GM19035 (cell line): ENCODE measurements at regions not wholly inside any gene's neighbourhood (a gene's known extent, or its start where the extent isn't known, plus 50 kb on each side); places are given as distances from the start of the nearest gene placed in this dataset.

ENCODE experiments used
- ATAC-seq: cut with Tn5 transposase; IDR thresholded peaks from one replicate; pipeline ENCODE4 v1.9.1; 2021; ENCODE audit not compliant: unreplicated experiment

DNA sequence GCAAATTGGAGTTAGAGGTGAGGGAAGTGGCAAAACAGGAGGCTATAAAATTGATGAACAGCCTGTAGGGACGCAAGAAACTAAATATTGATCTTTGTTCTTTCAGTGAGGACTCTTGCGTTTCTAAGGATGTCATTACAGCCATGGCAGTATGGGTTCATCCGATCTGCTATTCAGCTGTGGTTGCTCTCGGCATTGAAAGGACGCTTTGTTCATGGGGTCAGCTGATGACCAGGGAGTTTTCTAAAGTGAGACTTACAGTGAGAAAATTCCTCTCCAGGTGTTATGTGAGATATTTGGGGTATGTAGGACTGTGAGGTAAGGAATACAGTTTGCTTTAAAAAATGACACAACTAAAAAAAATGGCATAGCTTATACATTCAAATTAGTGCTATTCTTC lies 52.7 kb upstream of the PELI1 start:
- no peak for ATAC-seq

GRCh38 chr2:64201151-64201550 lies 56.9 kb upstream of the PELI1 start:
- no peak for ATAC-seq

DNA sequence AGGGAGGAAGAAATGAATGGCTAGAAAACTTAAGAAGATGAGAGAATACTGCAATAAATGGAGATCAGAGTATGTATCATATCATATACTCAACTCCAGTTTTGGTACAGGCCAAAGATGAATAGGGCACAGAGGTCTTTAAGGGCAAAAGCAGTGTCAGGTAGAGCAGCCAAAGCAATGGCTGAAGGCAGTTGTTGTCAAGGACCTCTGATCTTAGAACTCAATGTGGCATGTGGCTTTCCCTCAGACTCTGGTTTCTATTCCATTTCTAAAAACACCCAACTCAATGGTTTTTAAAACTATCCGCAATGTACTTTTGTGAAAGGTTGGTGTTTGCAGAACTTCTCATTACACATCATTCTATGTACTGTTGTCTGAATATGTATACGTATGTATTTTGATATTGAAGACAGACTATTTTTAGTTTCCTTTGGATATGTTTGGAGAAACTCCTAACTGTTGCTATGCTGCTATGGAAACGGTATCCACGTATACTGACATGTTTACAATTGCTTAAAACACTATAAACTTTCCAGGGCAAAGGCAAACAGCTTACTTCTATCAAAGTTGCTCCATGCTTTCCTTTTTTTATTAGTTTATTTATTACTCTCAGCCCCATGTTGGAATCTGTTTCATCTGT lies 58.1 kb upstream of the PELI1 start:
- no peak for ATAC-seq

- ATAC-seq: no peak
Measured at GRCh38 chr2:64203131-64203857, 59.1 kb upstream of the PELI1 start.

GRCh38 chr2:64203858-64204632 lies 59.8 kb upstream of the PELI1 start:
- ATAC-seq: peak; percentile 56

GRCh38 chr2:64204703-64205102 lies 60.5 kb upstream of the PELI1 start:
- ATAC-seq: no peak

DNA sequence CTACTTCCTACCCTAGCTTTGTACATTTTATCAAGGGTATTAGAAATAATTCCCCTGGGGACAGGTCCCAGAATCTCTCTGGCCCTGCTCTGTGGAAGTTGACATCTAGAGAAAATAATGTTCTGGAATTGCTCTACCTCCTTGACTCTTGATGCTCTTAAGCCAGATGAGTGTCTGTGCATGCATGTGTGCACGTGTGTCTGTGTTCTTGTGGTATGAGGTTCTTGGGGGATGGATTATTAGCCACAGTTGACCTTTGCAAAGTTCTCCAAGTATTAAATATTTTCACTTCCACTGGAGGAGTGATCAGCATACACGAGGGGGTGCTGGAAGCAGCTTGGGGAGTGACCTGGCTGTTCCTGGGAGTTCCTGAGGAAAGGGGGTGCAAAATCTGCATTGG lies 61.2 kb upstream of the PELI1 start:
- no peak for ATAC-seq

DNA sequence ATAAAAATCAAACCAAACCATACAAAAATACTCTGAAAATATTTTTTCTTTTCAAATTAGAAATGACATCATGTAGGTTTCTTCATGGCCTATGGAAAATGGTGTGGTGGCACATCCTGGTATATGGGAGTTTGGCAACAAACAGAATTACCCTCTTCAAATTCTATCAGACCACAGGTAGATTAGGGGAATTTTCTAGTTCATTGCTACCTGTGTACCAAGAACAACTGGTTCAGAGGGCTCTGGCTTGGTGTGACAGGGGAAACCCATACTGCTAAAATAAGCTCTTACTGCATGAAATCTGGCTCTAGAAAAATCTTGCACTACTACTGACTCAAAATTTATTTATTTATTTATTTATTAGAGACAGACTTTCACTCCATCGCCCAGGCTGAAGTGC lies 63.4 kb upstream of the PELI1 start:
- ATAC-seq: no peak

GRCh38 chr2:64210816-64211215 lies 66.6 kb upstream of the PELI1 start:
- no peak for ATAC-seq

- ATAC-seq: no peak
Measured at GRCh38 chr2:64211276-64211921, 67.2 kb upstream of the PELI1 start.

GRCh38 chr2:64212346-64212745 lies 68.1 kb upstream of the PELI1 start:
- ATAC-seq: no peak

DNA sequence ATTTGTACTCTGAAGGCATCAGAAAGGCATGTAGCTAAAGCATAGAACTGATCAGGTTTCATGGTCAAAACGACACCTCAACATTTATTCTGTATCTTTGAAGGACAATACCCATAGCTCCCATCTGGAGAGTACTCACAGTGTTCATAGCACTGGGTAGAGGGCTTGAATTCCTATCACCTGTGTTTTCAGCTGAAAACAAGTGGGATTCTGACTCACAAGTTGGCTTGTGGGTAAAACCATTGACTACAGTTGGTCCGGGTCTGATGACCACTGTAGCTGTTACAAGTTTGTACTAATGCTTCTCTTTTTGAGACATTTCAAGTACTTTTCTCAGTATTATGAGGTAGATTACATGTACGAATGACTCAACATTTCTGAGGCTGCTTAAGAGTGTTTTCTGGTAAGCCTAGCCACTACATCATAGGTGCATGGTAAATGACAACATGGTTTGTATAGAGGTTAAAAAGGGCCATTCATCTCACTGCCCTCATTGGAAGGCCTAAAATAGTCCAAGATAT lies 68.6 kb upstream of the PELI1 start:
- ATAC-seq: peak; percentile 40

- ATAC-seq: peak; percentile 53
Measured at GRCh38 chr2:64213532-64214275, 69.5 kb upstream of the PELI1 start.

DNA sequence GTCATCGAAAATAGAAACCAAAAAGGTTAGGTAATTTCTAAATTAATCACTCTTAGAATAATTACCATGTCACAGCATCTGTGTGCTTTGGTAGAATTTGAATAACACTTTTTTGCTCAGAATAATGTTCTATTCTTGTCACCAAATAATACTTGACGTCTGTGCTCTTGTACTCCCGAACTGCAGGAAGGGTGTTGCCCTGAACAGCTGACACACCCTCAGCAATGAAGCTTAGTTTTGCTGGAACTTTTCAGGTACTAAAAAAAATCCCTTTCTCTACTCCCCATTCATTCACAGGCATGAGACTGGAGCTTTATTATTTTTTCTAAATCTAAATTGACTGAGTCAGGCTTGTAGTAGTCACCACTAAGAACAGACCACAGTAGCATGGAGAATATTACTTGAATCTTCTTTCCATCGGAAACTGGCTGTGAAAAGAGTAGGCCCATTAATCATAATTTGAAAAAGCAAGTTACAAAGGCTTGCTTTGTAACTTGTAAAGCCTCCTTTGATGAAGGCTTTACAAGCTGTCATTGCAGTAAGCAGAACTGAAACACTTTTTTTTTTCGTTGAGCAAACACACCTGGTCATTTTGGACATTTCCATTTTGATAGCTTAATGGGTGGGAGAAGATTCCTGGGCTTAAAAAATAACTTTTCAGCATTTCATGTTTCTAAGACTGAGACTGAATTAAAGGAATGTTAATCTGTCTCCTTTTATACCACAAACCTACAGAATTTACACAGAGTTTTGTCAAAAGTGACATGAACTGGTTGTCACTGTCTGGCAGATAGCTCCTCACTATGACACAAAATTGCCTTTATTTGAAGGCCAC lies 70.3 kb upstream of the PELI1 start:
- peak; percentile 64 for ATAC-seq

DNA sequence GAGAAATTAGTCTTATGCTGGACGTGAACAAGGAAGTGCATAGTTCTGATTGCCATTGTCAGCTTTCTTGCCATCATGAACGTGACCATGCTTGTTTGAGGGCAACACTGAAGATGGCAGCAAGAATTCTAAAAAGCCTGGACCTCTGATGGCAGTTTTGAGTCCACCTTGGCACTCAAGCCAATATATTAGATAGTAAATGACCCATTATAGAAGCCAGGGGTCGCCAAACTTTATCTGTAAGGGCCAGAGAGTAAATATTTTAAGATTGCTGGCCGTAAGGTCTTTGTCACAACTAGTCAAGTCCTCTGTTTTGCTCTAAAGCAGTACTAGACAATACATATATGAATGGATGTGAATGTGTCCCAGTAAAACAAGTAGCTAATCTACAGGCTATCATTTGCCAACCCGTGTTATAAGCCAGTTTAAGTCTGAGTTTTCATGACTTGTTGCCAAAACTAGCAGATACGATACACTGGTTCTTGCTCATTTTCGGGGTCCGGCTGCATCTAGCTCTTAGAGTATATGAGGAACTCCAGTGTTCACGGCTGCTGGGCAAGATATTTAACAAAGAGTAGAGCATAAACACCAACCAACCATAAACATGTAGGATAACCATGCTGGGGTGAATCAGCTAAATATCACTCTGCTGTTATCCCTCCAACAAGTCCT lies 73.1 kb upstream of the PELI1 start:
- ATAC-seq: no peak

- ATAC-seq: no peak
Measured at GRCh38 chr2:64218137-64218802, 74.0 kb upstream of the PELI1 start.

DNA sequence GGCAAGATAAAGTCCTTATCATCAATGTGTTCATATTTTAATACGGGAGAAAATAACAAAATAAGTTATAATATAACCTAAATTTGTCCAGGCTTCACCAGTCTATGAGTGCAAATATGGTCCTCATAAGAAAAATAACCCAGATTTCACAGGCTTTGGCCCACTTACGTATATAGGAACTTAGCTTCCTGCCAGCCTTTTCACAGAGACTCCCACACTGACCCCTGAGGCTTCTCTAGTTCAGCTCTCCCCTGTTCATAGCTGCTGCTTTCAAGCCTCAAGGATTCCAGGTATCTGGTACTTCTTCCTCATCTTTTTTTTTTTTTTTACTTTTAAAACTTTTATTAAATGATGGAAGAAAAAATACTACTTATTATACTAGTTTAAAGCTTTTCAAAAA lies 74.9 kb upstream of the PELI1 start:
- no peak for ATAC-seq

DNA sequence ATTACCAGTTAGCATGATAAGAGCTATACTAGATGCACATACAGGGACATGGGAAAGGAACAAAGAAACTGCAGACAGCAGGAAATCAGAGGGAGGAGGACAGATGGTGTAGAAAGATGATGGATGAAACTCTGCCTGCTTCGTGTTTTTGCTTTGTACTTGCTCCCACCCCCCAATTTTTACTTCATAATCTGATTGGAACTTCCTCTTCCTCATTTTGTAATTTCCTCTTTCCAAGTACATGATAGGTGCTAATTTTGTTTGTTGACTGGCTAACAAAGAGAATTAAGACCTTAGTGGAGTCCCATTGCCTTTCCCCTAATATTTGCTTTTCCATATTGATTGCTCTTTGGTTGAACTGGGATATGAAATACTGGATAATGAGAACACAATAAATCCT lies 76.0 kb upstream of the PELI1 start:
- ATAC-seq: no peak
